HG03025 (cell line): ENCODE measurements at regions not wholly inside any gene's neighbourhood (a gene's known extent, or its start where the extent isn't known, plus 50 kb on each side); places are given as distances from the start of the nearest gene placed in this dataset.

Experiments
- ATAC-seq: cut with Tn5 transposase; IDR thresholded peaks from one replicate; pipeline ENCODE4 v1.9.1; 2021; ENCODE audit warnings: mild to moderate bottlenecking, moderate library complexity; ENCODE audit not compliant: unreplicated experiment, low FRiP score

DNA sequence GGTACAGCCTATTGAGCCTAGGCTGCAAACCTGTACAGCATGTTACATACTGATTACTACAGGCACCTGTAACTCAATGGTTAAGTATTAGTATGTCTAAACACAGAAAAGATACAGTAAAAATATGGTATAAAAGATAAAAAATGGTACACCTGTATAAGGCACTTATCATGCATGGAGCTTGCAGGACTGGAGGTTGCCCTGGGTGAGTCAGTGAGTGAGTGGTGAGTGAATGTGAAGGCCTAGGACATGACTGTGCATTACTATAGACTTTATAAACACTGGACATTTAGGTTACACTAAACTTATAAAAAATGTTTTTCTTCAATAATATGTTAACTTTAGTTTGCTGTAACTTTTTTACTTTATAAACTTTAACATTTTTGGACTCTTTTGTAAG lies 171.3 kb downstream of the SLC28A3 start:
- no peak for ATAC-seq

- no peak for ATAC-seq
These were observed 169.9 kb downstream of the SLC28A3 start for GRCh38 chr9:84170521-84171141.

GRCh38 chr9:84173961-84174360 lies 166.6 kb downstream of the SLC28A3 start:
- no peak for ATAC-seq

DNA sequence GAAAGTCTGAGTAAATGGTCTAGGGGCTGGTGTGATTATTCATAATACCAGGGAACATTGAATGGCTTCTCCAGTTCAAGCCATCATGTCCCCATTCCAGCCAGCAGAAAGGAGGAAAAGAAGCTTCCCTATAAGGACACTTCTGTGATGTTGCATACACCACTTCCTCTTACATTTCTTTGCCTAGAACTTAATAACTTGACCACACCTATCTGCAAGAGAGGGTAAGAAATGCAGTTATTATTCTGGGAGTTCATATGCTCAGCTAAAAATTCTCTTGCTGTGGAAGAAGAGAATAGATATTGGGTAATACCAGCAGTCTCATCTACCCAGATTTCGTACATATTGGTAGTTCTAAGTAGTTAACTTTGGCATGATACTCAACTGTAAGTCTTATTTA lies 166.1 kb downstream of the SLC28A3 start:
- ATAC-seq, result no peak

DNA sequence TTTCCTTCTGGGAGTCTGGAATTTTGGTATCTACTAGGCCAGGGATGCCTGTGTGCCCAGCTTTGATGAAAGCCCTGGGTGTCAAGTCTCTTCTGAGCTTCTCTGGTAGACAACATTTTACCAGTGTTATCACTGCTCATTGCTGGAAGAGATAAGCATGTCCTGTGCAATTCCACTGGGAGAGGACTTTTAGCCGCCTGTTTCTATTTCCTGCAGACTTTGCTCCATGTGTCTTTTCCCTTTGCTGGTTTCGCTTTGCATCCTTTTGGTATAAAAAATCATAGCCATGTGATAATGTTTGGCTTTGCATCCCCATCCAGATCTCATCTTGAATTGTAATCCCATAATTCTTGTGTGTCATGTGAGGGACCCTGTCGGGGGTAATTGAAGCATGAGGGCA lies 163.2 kb downstream of the SLC28A3 start:
- ATAC-seq, result no peak

- no peak for ATAC-seq
These were observed 161.0 kb downstream of the SLC28A3 start for GRCh38 chr9:84179531-84179930.

DNA sequence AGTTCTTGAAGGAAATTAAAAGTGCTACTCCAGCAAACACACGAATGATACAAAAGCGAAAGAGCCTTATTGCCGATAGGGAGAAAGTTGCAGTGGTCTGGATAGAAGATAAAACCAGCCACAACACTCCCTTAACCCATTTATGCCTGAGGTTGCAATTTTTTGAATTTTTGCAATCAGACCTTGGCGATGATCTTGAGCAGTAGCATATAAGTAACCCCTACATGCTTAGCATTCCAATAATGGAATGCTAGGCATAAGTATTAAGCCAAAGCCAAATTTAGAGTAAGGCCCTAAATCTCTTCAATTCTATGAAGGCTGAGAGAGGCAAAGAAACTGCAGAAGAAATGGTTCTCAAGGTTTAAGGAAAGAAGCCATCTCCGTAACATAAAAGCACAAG lies 153.5 kb downstream of the SLC28A3 start:
- no peak for ATAC-seq

- no peak for ATAC-seq
These were observed 150.7 kb downstream of the SLC28A3 start for GRCh38 chr9:84189904-84190303.

GRCh38 chr9:84190411-84190810 lies 150.1 kb downstream of the SLC28A3 start:
- no peak for ATAC-seq

DNA sequence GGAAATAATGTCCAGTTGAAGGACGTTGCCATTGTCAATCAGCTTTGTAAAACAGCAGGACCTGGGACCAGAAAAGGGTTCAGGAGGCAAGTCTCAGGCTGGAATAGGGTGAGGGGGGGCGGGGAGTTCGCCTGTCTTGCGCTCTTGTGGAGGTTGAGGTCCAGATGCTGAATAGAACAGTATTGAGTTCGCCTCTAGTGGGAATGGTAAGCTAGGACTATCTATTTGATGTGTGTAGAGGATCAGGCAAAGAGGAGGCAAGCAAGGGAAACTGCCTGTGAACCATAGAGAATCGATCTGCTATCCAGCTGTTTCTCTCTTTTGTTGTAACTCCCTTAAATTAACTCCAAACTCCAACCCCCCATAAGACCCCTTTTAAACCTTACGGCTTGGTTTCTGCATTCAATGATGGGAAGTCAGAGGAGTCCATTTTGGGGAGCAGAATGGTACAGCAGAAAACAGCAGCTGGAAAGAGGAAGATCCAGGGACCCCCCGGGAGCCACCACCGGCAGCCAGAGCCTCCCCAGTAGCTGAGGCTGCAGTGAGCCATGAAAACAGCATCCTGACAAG lies 133.7 kb downstream of the SLC28A3 start:
- no peak for ATAC-seq

DNA sequence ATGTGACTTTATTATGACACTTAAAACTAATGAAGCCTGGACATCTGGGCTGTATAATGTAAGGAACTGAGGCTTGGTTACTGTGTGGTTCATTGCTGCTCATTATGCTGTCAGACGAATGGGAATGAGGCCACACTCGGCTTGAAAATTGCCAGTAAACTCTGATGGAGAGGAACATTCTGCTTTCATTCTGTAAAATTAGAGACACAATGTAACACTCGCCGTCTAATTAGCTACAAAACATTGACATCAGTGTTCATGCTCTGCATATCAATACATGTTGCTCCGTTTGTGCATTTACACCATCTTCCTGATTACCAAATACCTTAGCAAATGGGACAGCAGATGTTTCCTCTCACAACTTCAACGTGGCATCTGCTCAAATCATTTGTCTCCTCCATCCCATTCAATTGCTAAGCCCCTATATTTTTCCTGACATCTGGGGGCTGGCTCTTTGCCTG lies 133.0 kb downstream of the SLC28A3 start:
- ATAC-seq, result no peak

DNA sequence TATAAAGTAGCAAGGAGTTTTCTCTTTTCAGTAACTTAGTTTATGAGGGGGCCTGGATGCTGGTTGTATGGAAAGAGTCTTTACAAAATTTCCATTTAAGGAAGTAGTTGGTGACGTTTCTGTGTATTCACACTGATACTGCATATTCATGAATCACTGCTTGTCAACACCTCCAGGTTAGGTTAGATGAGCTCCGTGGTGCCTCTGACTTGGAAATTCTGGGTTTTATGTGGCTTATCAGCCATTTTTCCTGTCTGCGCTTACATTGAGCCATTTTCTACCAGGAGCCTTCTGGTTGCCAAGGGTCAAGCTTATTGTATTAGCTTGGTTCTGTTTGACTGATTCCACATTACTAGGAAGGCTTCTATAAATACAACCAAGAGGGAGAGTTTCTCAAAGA lies 128.3 kb downstream of the SLC28A3 start:
- ATAC-seq, result no peak

DNA sequence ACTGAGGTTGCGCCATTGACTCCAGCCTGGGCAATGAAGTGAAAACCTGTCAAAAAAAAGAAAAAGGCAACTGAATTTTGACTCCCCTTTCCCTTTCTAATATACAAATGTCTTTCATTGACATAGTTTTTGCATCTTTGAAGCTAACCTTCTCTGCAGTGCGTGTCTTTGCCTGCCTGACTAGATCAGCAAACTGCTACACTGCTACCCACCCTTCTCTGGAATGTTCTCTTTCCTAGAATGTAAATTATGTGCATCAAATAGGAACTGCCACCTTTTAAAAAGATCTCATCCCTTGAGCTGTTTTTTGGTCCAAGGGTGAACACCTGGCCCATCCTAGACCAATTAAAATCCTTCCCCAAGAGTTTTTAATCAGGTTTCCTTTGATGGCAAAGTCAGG lies 127.6 kb downstream of the SLC28A3 start:
- ATAC-seq, result no peak

DNA sequence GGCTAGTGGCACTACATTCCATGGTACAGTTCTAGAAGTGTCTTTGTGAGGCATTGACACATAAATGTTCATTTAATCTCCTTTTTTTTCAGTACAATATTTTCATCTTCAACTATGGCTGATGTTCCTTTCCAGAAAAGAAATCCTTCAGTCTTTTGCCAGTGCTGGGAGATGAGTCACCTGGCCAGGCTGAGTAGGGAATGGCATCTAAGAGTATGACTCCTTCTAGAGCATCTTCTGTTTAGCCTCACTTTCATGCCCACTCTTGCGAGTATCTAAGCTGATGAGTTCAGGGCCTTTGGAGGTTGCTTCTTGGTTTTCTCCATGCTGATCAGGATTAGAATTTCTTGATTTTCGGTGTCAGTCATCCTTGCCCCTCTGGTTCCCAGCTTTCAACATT lies 124.4 kb downstream of the SLC28A3 start:
- no peak for ATAC-seq

- no peak for ATAC-seq
These were observed 122.2 kb downstream of the SLC28A3 start for GRCh38 chr9:84218322-84218721.

- no peak for ATAC-seq
These were observed 116.3 kb downstream of the SLC28A3 start for GRCh38 chr9:84224246-84224645.
